NCI-H69 (cell line): ENCODE measurements at regions not wholly inside any gene's neighbourhood (a gene's known extent, or its start where the extent isn't known, plus 50 kb on each side); places are given as distances from the start of the nearest gene placed in this dataset.
A peak's percentile ranks its signal among the peaks of the same experiment; 100 is the strongest.

Source experiments
- DNase-seq: peaks from one replicate; lab custom pipeline; 2025; lab: John Stamatoyannopoulos, UW

DNA sequence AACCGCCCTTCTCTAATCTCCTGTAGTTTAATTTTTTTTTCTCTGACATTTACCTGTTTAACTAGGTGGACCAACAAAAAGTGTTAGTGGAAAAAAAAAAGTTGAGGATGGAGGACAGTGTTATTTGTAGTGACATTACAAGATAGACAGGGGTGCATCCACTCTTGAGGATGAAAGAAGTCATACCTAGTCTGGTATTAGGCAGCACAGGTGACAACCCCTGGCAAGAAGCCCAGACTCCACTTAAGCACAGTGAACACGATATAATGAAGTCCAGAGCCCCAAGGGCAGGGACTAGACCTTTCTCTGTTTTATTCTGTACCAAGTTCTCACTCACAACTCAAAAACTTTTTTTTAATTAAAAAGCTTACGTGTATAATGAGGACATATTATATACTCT, 268.4 kb downstream of the GPR37 start:
- DNase-seq, result peak; percentile 96

GRCh38 chr7:124489925-124490324, 275.7 kb downstream of the GPR37 start:
- DNase-seq, result peak; percentile 87

- DNase-seq, result peak; percentile 78
Measured at GRCh38 chr7:124489082-124489819, 276.3 kb downstream of the GPR37 start.

DNA sequence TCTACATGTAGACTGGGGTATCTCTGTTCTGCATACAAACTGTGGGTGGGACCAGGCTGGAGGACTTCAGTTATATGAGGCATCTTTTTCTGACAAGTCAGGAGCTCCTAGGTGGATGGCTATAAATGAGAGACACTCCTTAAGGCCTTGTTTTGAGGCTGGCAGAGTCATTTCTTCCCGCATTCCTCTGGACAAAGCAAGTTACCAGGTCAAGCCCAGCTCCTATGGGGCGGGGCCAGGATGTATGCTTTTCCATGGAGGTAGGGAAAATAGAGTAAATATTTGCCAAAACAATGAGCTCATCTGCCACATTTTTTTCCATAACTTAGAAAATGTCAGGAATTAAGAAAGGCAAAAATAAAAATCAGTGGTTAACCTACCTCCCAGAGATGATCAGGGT, 283.4 kb downstream of the GPR37 start:
- DNase-seq, result no peak

DNA sequence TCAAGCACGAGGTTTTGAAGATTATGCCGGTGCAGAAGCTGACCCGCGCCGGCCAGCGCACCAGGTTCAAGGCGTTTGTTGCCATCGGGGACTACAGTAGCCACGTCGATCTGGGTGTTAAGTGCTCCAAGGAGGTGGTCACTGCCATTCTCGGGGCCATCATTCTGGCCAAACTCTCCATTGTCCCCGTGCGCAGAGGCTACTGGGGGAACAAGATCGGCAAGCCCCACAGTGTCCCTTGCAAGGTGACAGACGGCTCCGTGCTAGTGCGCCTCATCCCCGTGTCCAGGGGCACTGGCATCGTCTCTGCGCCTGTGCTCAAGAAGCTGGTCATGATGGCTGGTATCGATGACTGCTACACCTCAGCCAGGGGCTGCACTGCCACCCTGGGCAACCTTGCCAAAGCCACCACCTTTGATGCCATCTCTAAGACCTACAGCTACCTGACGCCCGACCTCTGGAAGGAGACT, 284.7 kb downstream of the GPR37 start:
- DNase-seq, result no peak

DNA sequence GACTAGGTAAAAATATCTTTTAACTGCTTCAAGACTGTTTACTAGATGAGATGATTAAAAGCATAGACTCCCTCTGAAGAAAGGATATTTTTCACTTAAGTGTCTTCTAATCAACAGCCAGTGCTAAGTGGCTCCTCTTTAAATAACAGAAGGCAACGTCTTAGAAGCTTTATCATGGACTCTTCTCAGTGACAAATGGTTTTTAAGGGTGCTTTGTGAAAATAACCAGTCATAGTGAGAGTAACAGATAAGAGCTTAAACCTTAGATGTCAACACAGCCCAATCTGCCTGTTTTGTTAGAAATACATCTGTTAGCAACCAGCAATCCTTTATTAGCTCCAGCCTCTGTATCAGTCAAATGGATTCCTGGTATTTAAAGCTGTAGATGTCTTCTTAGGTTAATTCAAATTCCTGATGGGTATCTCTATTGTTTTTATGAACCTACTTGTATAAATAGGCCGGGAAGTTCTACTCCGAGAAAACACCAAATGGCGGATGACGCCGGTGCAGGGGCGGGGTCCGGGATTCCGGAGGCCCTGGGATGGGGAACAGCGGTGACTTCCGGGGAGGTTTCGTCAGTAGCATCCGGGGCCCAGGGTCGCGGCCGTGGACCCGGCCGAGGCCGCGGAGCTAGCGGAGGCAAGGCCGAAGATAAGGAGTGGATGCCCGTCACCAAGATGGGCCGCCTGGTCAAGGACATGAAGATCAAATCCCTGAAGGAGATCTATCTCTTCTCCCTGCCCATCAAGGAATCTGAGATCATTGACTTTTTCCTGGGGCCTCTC, 285.4 kb downstream of the GPR37 start:
- DNase-seq, result no peak

DNA sequence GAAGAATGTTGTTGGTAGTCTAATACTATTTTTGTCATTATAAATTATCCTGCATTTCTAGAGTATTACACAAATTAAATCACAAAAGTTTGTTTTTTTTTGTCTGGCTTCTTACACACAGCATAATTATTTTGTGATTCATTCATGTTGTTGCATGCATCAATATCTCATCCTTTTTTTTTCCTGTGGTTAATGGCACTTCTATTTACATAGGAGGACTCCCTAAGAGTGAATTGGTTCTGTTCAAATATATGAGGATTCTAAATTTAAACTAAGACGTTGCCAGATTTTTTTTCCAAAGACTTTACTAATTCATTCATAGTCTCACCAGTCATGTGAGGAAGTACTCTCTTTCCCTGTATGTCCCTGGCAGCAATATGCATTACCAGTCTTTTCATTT, 303.3 kb downstream of the GPR37 start:
- peak; percentile 65 for DNase-seq

DNA sequence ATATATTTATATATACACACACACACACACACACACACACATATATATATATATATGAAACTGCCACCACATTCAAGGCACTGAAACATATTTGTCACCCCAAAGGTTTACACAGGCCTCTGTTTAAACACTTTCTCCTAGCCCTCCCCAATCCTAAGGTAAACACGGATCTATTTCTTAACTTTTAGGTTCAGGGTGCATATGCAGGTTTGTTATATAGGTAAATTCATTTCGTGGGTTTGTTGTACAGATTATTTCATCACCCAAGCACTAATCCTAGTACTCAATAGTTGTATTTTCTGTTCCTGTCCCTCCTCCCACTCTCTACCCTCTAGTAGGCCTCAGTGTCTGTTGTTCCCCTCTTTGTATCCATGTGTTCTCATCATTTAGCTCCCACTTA, 305.0 kb downstream of the GPR37 start:
- no peak for DNase-seq

DNA sequence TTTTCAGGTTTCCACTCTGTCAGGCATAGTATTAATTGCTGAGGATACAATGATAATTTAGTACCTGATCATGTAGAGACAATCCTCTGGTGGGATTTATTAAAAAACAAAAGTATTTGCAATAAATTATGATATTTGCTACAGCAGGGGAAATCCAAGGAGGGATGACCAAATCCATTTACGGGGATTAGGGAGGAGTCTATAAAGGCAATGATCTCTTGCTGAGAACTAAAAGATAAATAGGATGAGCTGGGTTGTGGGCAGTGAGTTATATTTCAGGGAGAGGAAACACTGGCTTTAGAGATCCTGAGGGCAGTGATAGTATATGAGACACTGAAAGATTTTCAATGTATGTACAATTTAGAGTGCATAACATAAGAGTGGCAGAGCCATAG, 305.5 kb downstream of the GPR37 start:
- no peak for DNase-seq

- no peak for DNase-seq
Measured at GRCh38 chr7:124459101-124460055, 306.2 kb downstream of the GPR37 start.

DNA sequence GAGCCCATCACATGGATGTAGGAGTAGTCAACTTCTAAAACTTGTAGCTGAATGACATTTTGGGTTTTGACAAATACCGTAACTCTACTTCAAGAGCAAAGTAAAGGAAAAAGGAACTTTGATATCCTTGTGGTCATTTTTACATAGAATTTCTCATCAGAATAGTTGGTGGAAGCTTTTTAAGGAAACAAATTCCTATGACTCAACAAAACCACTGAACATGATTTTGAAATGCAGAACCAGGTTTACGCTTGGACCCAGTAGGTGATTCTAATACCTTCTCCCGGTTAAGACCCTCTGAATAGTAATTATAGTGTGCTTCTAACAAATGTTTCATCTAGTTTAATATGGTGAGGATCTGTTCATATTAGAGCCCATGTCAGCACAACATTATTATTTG, 307.8 kb downstream of the GPR37 start:
- no peak for DNase-seq

- DNase-seq, result no peak
Measured at GRCh38 chr7:124456286-124456685, 309.3 kb downstream of the GPR37 start.

GRCh38 chr7:124452186-124452585, 313.4 kb downstream of the GPR37 start:
- no peak for DNase-seq

- no peak for DNase-seq
Measured at GRCh38 chr7:124449896-124450295, 315.7 kb downstream of the GPR37 start.

DNA sequence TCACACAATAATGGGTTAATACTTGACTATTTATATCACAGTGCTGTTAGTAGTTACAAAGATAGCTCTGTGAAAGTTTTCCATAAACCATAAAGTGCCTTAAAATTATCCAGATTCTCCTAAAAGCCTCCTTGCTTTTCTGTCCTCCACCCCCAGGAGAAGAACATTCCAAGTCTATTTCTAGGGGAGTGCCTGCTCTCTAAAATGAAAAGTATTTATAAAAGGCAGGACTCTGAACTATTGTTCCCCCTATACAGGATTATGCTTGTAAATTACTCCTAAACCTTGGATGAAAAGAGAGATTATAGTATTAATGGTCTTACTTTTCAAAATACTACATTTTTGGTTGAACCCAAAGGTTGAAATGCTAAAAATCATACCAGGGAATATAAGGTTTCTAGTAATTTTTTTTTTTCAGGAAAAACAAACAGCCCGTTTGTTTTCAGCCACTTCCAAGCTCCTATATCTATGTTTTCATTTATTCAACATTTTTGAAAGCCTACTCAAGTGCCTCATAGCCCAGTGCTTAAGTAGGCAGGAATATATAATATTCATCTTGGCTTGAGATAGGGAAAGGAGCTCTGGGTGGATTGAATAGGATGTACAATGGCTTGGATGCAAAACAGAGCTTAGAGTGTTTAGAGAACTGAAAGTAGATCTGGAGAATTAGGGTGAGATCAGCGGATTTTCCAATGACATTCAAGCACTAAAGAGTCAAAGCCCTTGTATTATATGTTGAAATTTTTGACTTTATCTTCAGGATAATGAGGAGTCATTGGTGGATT, 320.7 kb downstream of the GPR37 start:
- DNase-seq, result no peak

DNA sequence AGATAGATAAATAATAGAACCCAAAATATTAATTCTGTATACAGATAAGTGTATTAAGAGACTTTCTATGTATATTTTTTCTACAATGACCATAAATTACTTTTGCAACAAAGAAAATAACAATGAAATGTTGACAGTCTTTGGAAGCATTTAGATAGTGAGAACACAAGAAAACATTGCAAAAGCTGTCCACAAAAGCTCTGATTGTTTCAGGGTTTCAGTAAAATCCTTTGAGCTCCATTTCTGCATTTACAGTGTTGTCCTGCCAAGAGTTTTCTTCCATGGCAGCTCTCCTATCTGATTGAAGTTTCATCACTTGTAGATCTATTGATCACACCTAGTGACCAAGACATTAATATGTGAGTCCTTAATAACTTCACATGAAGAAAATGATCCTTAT, 321.8 kb downstream of the GPR37 start:
- no peak for DNase-seq

GRCh38 chr7:124440081-124440480, 325.5 kb downstream of the GPR37 start:
- no peak for DNase-seq

DNA sequence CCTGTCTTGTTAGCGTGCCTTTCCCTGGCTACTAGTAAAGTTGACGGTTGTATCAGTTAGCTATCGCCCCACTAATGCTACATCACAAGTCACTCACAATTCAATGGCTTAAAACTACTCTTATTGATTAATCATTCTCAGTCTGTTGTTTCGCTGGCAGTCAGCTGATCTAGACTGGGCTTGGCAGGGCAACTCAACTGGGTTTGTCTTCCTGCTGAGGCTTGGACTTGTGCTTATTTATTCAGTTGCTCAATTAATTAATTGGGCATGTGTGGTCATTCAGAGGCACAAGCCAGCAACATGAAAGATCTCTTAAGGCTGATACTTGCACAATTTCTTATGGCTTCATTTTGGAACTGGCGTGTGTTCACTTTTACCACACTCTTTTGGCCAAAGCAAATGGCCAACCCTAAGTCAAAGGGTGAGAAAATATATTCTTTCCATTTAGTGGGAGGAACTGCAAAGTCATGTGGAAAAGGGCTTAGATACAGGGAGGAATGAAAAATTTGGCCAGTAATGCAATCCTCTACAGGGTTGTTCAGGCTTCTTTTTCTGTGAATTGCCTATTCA, 333.5 kb downstream of the GPR37 start:
- no peak for DNase-seq

DNA sequence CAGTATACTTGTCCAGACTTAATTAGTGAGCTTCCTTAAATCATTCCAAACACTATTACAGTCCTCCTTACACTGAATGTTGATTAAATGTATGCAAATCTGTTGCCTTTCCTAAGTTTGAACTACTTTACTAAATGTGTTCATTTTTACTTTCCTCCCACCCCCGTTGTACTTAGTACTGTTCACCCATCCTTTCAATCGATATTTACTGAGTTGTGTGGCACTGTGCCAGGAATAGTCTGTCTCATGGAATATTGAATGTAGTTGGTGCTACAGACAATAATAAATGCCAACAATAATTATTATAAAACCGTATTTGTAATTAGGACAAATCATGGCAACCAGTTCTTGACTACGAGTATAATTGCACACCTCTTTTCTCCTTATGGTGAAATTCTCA, 335.7 kb downstream of the GPR37 start:
- peak; percentile 80 for DNase-seq

GRCh38 chr7:124428781-124429180, 336.8 kb downstream of the GPR37 start:
- DNase-seq, result peak; percentile 98

DNA sequence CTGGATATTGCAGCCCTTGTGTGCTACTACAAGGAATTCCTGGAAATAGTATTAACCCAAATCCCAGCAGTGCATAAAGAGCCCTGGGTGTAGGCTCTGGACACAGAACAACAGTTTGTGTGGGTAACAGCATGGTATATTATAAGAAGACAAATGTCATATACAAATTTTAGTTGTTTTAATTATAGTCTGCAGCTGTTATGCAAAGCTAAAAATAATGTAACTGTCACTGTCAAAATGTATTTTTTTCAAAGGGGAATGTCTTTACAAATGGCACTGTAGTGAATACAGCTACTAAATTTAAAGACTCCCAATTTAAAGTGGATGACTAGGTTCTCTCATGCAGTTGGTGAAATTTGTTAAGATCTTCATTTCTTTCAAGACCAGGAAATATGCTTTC, 339.0 kb downstream of the GPR37 start:
- no peak for DNase-seq
